Natural killer cell treated with Interleukin-12 subunit alpha and Interleukin-12 subunit beta and Interleukin-15 and Interleukin-18, amount 100 ng/mL, for 72 hours (primary cell): ENCODE measurements at regions not wholly inside any gene's neighbourhood (a gene's known extent, or its start where the extent isn't known, plus 50 kb on each side); places are given as distances from the start of the nearest gene placed in this dataset.

Experiments used
- ATAC-seq, 2 donors: fragments of 150-1000 bp; cut with Tn5 transposase in 1 of 2; sonication (Bioruptor Pico), chemical (Tn5 transposase) in 1 of 2; 2 replicates each; pipeline ENCODE4 v1.10.0; 2021
- DNase-seq: peaks from one replicate; pipeline ENCODE4 v3.0.0; 2022; ENCODE audit warnings: low spot score
- H3K27ac Mint-ChIP-seq, 2 donors: 1 replicate in 1 of 2; 2 replicates in 1 of 2; pipeline ENCODE4 v1.8.0; 2022; ENCODE audit warnings: mixed read lengths in 2 of 2, mild to moderate bottlenecking in 1 of 2, moderate library complexity in 1 of 2
- H3K27me3 Mint-ChIP-seq, 2 donors: 1 replicate in 1 of 2; 2 replicates in 1 of 2; pipeline ENCODE4 v1.8.0; 2022; ENCODE audit warnings: mixed read lengths in 2 of 2
- H3K36me3 Mint-ChIP-seq: one replicate; pipeline ENCODE4 v1.8.0; 2022; ENCODE audit warnings: mixed read lengths
- H3K4me1 Mint-ChIP-seq, 2 donors: 1 replicate in 1 of 2; 2 replicates in 1 of 2; pipeline ENCODE4 v1.8.0; 2022; ENCODE audit warnings: low read depth in 2 of 2, mixed read lengths in 2 of 2, mild to moderate bottlenecking in 1 of 2
- H3K4me3 Mint-ChIP-seq: one replicate; pipeline ENCODE4 v1.8.0; 2022; ENCODE audit warnings: mixed read lengths
- H3K9me3 Mint-ChIP-seq: 2 replicates; pipeline ENCODE4 v1.8.0; 2022; ENCODE audit warnings: mixed read lengths

GRCh38 chr6:140062043-140063020, 687.9 kb upstream of the CITED2 start:
- ATAC-seq (no peak), DNase-seq (no peak)
- Mint-ChIP-seq H3K9me3 (no peaks in the 10 kb centered on the region), H3K4me1 (no peaks in the 10 kb centered on the region), H3K36me3 (no peaks in the 10 kb centered on the region), H3K27ac (no peak overlapping the region), H3K27me3 (peaks cover 6 to 8% of the 10 kb centered on the region in 2 donors), H3K4me3 (no peak overlapping the region)

- Mint-ChIP-seq H3K4me1 (no peaks in the 10 kb centered on the region), H3K4me3 (no peak overlapping the region)
- no peak for ATAC-seq
These were observed 686.9 kb upstream of the CITED2 start for GRCh38 chr6:140061110-140062042.

GRCh38 chr6:140059947-140060346, 685.5 kb upstream of the CITED2 start:
- no peak overlapping the region for H3K4me3 Mint-ChIP-seq
- no peak overlapping the region for H3K27ac Mint-ChIP-seq
- no peak for DNase-seq
- no peak for ATAC-seq
- H3K36me3 Mint-ChIP-seq = no peaks in the 10 kb centered on the region
- H3K9me3 Mint-ChIP-seq = no peaks in the 10 kb centered on the region
- H3K4me1 Mint-ChIP-seq = no peaks in the 10 kb centered on the region
- H3K27me3 Mint-ChIP-seq = peaks cover 6 to 8% of the 10 kb centered on the region in 2 donors

More at GRCh38 chr6:140061110-140062042, 686.9 kb upstream of the CITED2 start:
- H3K27me3 Mint-ChIP-seq = peaks cover 6 to 8% of the 10 kb centered on the region in 2 donors
- no peaks in the 10 kb centered on the region for H3K36me3 Mint-ChIP-seq
- H3K27ac Mint-ChIP-seq = no peak overlapping the region
- no peaks in the 10 kb centered on the region for H3K9me3 Mint-ChIP-seq
- DNase-seq = no peak

GRCh38 chr6:140058863-140059262, 684.4 kb upstream of the CITED2 start:
- Mint-ChIP-seq H3K4me1 (no peaks in the 10 kb centered on the region), H3K27me3 (peaks cover 6 to 8% of the 10 kb centered on the region in 2 donors), H3K27ac (no peak overlapping the region), H3K36me3 (no peaks in the 10 kb centered on the region), H3K9me3 (no peaks in the 10 kb centered on the region), H3K4me3 (no peak overlapping the region)
- DNase-seq (no peak), ATAC-seq (no peak)

GRCh38 chr6:140052736-140053729, 678.6 kb upstream of the CITED2 start:
- ATAC-seq = no peak
- H3K9me3 Mint-ChIP-seq = no peaks in the 10 kb centered on the region
- DNase-seq = no peak
- H3K4me3 Mint-ChIP-seq = no peak overlapping the region
- H3K27me3 Mint-ChIP-seq = peaks cover 5% of the 10 kb centered on the region in 2 donors
- H3K36me3 Mint-ChIP-seq = no peaks in the 10 kb centered on the region
- H3K27ac Mint-ChIP-seq = no peak overlapping the region
- H3K4me1 Mint-ChIP-seq = no peaks in the 10 kb centered on the region

GRCh38 chr6:140051521-140052512, 677.4 kb upstream of the CITED2 start:
- H3K9me3 Mint-ChIP-seq = no peaks in the 10 kb centered on the region
- H3K4me1 Mint-ChIP-seq = no peaks in the 10 kb centered on the region
- no peak overlapping the region for H3K4me3 Mint-ChIP-seq
- no peak overlapping the region for H3K27ac Mint-ChIP-seq
- peaks cover 5% of the 10 kb centered on the region in 2 donors for H3K27me3 Mint-ChIP-seq
- DNase-seq = no peak
- no peaks in the 10 kb centered on the region for H3K36me3 Mint-ChIP-seq
- no peak for ATAC-seq

GRCh38 chr6:140050101-140050995, 675.9 kb upstream of the CITED2 start:
- DNase-seq (no peak), ATAC-seq (no peak)
- H3K9me3 Mint-ChIP-seq = no peaks in the 10 kb centered on the region
- no peak overlapping the region for H3K27ac Mint-ChIP-seq
- no peaks in the 10 kb centered on the region for H3K4me1 Mint-ChIP-seq
- no peaks in the 10 kb centered on the region for H3K36me3 Mint-ChIP-seq
- H3K4me3 Mint-ChIP-seq = no peak overlapping the region
- peaks cover 5% of the 10 kb centered on the region in 2 donors for H3K27me3 Mint-ChIP-seq

GRCh38 chr6:140049251-140049650, 674.8 kb upstream of the CITED2 start:
- ATAC-seq (no peak), DNase-seq (no peak)
- Mint-ChIP-seq H3K27ac (no peak overlapping the region), H3K9me3 (no peaks in the 10 kb centered on the region), H3K27me3 (peaks cover 5% of the 10 kb centered on the region in 2 donors), H3K4me3 (no peak overlapping the region), H3K36me3 (no peaks in the 10 kb centered on the region), H3K4me1 (no peaks in the 10 kb centered on the region)

- no peaks in the 10 kb centered on the region for H3K9me3 Mint-ChIP-seq
- ATAC-seq (no peak), DNase-seq (no peak)
- no peak overlapping the region for H3K4me3 Mint-ChIP-seq
- no peak overlapping the region for H3K27ac Mint-ChIP-seq
- H3K4me1 Mint-ChIP-seq = peaks cover 7 to 8% of the 10 kb centered on the region in 2 donors
- H3K27me3 Mint-ChIP-seq = peaks cover 5% of the 10 kb centered on the region in 2 donors
- H3K36me3 Mint-ChIP-seq = no peaks in the 10 kb centered on the region
These were observed 673.8 kb upstream of the CITED2 start for GRCh38 chr6:140048202-140048790.

- H3K36me3 Mint-ChIP-seq = no peaks in the 10 kb centered on the region
- no peak overlapping the region for H3K4me3 Mint-ChIP-seq
- ATAC-seq = no peak
- no peak overlapping the region for H3K27ac Mint-ChIP-seq
- peaks cover 5% of the 10 kb centered on the region in 2 donors for H3K27me3 Mint-ChIP-seq
- H3K4me1 Mint-ChIP-seq = peaks cover 10 to 11% of the 10 kb centered on the region in 2 donors
- H3K9me3 Mint-ChIP-seq = no peaks in the 10 kb centered on the region
- no peak for DNase-seq
These were observed 672.9 kb upstream of the CITED2 start for GRCh38 chr6:140047321-140047720.

- no peak overlapping the region for H3K27ac Mint-ChIP-seq
- ATAC-seq (no peak), DNase-seq (no peak)
- H3K27me3 Mint-ChIP-seq = peaks cover 4 to 5% of the 10 kb centered on the region in 2 donors
- no peaks in the 10 kb centered on the region for H3K9me3 Mint-ChIP-seq
- peaks cover 11 to 16% of the 10 kb centered on the region in 2 donors for H3K4me1 Mint-ChIP-seq
- no peak overlapping the region for H3K4me3 Mint-ChIP-seq
- H3K36me3 Mint-ChIP-seq = no peaks in the 10 kb centered on the region
These were observed 671.7 kb upstream of the CITED2 start for GRCh38 chr6:140046016-140046632.
